NCI-H187 (cell line): ENCODE measurements at regions not wholly inside any gene's neighbourhood (a gene's known extent, or its start where the extent isn't known, plus 50 kb on each side); places are given as distances from the start of the nearest gene placed in this dataset.

Source experiments
- DNase-seq, 2 experiments: peaks; one replicate each; lab custom pipeline; 2025; lab: John Stamatoyannopoulos, UW

- DNase-seq = no peak
These were observed 105.2 kb downstream of the RBM43 start for GRCh38 chr2:151156431-151156830.

- no peak for DNase-seq
These were observed 108.1 kb downstream of the RBM43 start for GRCh38 chr2:151153601-151154000.

- DNase-seq = no peak
These were observed 111.0 kb downstream of the RBM43 start for GRCh38 chr2:151150331-151151320.

GRCh38 chr2:151138507-151138906, 123.2 kb downstream of the RBM43 start:
- no peak for DNase-seq

GRCh38 chr2:151137526-151137925, 124.1 kb downstream of the RBM43 start:
- DNase-seq = no peak

GRCh38 chr2:151120011-151120410, 141.7 kb downstream of the RBM43 start:
- no peak for DNase-seq

- no peak for DNase-seq
These were observed 142.3 kb downstream of the RBM43 start for GRCh38 chr2:151119374-151119773.

GRCh38 chr2:151118269-151118668, 143.4 kb downstream of the RBM43 start:
- no peak for DNase-seq

- no peak for DNase-seq
These were observed 146.8 kb downstream of the RBM43 start for GRCh38 chr2:151114874-151115273.

GRCh38 chr2:151113318-151113717, 148.3 kb downstream of the RBM43 start:
- no peak for DNase-seq

GRCh38 chr2:151111599-151112278, 149.9 kb downstream of the RBM43 start:
- DNase-seq = no peak

- DNase-seq = no peak
These were observed 154.7 kb downstream of the RBM43 start for GRCh38 chr2:151106805-151107506.

GRCh38 chr2:151103551-151103950, 158.1 kb downstream of the RBM43 start:
- no peak for DNase-seq

GRCh38 chr2:151102226-151102625, 159.4 kb downstream of the RBM43 start:
- DNase-seq = no peak

GRCh38 chr2:151098841-151099240, 162.8 kb downstream of the RBM43 start:
- no peak for DNase-seq

- no peak for DNase-seq
These were observed 163.8 kb downstream of the RBM43 start for GRCh38 chr2:151097895-151098294.

GRCh38 chr2:151097128-151097527, 164.5 kb downstream of the RBM43 start:
- DNase-seq = no peak

- DNase-seq = no peak
These were observed 165.4 kb downstream of the RBM43 start for GRCh38 chr2:151096235-151096634.

GRCh38 chr2:151095463-151095862, 166.2 kb downstream of the RBM43 start:
- no peak for DNase-seq

- no peak for DNase-seq
These were observed 170.1 kb downstream of the RBM43 start for GRCh38 chr2:151091583-151091982.

- no peak for DNase-seq
These were observed 174.3 kb downstream of the RBM43 start for GRCh38 chr2:151087377-151087776.

- no peak for DNase-seq
These were observed 176.5 kb downstream of the RBM43 start for GRCh38 chr2:151085181-151085611.
